HFFc6 (cell line): ENCODE measurements at regions not wholly inside any gene's neighbourhood (a gene's known extent, or its start where the extent isn't known, plus 50 kb on each side); places are given as distances from the start of the nearest gene placed in this dataset.
A peak's percentile ranks its signal among the peaks of the same experiment; 100 is the strongest.

Source experiments
- DNase-seq: peaks from one replicate; pipeline ENCODE4 v3.0.0-alpha.2; 2018
- H3K27ac Mint-ChIP-seq: 2 replicates; pipeline ENCODE4 v1.8.0; 2020; ENCODE audit warnings: mild to moderate bottlenecking, mixed read lengths
- H3K27me3 Mint-ChIP-seq: 2 replicates; pipeline ENCODE4 v1.8.0; 2021; ENCODE audit warnings: mild to moderate bottlenecking, moderate library complexity, mixed read lengths; ENCODE audit not compliant: insufficient read depth
- H3K36me3 Mint-ChIP-seq: 2 replicates; pipeline ENCODE4 v1.8.0; 2021; ENCODE audit warnings: low read depth, mixed read lengths
- H3K4me1 Mint-ChIP-seq: 2 replicates; pipeline ENCODE4 v1.8.0; 2020; ENCODE audit warnings: low read depth, mixed read lengths
- H3K4me3 Mint-ChIP-seq: 2 replicates; pipeline ENCODE4 v1.8.0; 2020; ENCODE audit warnings: mild to moderate bottlenecking, moderate library complexity, mixed read lengths
- H3K9me3 Mint-ChIP-seq: 2 replicates; pipeline ENCODE4 v1.8.0; 2020; ENCODE audit warnings: mild to moderate bottlenecking, mixed read lengths
- TF ChIP-seq, protein P1 (sequence below): fragments of 200-600 bp; sonication (generic); IDR thresholded peaks from 2 replicates; pipeline ENCODE4 v1.5.0; 2021; ENCODE audit warnings: antibody characterized with exemption, mild to moderate bottlenecking

DNA sequence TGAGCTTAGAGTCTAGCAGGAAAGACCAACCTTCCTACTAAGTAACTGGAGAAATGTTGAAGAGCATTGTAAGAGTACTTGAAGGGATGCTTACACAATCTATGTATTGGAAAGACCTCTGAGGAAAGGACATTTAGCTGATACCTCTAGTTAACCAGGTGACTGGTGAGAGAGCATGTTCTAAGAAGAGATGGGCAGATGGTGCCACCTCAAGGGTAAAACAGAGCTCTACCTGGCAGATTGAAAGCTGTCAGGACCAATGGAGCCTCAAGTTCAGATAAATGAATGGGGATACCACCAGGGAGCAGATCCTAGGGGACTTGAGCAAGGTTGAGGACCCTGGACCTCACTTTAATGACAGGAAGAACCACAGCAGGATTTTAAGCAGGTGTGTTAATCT is 196.4 kb downstream of the QDPR start:
- no peak overlapping the region for H3K27ac Mint-ChIP-seq
- no peak for DNase-seq
- no peaks in the 10 kb centered on the region for H3K27me3 Mint-ChIP-seq
- H3K4me1 Mint-ChIP-seq = peaks cover 52% of the 10 kb centered on the region
- H3K36me3 Mint-ChIP-seq = peaks cover 18% of the 10 kb centered on the region
- H3K9me3 Mint-ChIP-seq = peaks cover 20% of the 10 kb centered on the region
- TF ChIP-seq, protein P1, sequence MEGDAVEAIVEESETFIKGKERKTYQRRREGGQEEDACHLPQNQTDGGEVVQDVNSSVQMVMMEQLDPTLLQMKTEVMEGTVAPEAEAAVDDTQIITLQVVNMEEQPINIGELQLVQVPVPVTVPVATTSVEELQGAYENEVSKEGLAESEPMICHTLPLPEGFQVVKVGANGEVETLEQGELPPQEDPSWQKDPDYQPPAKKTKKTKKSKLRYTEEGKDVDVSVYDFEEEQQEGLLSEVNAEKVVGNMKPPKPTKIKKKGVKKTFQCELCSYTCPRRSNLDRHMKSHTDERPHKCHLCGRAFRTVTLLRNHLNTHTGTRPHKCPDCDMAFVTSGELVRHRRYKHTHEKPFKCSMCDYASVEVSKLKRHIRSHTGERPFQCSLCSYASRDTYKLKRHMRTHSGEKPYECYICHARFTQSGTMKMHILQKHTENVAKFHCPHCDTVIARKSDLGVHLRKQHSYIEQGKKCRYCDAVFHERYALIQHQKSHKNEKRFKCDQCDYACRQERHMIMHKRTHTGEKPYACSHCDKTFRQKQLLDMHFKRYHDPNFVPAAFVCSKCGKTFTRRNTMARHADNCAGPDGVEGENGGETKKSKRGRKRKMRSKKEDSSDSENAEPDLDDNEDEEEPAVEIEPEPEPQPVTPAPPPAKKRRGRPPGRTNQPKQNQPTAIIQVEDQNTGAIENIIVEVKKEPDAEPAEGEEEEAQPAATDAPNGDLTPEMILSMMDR = no peak
- no peak overlapping the region for H3K4me3 Mint-ChIP-seq

DNA sequence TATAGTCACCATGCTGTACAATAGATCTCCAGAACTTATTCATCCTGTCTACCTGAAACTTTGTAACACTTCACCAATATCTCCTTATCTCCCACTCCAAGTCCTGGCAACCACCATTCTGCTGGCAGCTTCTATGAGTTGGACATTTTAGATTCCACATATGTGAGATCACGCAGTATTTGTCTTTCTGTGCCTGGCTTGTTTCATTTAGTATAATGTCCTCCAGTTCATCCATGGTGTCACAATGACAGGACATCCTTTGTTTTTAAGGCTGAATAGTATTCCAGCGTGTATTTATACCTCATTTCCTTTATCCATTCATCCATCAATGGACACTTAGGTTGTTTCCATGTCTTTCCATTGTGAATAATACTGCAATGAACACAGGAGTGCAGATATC is 198.7 kb downstream of the QDPR start:
- H3K27ac Mint-ChIP-seq = no peak overlapping the region
- TF ChIP-seq, protein P1 = no peak
- H3K9me3 Mint-ChIP-seq = peaks cover 1% of the 10 kb centered on the region; the same call in 1 of the 2 replicates
- H3K27me3 Mint-ChIP-seq = no peaks in the 10 kb centered on the region
- H3K4me1 Mint-ChIP-seq = peaks cover 74% of the 10 kb centered on the region
- H3K36me3 Mint-ChIP-seq = 0 out of 2 replicates have a peak, but pooled peaks cover 9% of the 10 kb centered on the region
- DNase-seq = no peak
- no peak overlapping the region for H3K4me3 Mint-ChIP-seq

DNA sequence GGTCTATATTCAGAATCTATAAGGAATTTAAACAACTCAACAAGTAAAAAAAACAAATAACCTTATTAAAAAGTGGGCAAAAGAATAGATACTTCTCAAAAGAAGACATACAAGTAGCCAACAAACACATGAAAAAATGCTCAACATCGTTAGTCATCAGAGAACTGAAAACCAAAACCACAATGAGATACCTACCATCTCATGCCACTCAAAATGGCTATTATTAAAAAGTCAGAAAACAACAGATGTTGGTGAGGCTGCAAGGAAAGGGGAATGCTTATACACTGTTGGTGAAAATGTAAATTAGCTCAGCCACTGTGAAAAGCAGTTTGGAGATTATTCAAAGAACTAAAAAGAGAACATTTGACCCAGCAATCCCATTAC is 201.6 kb downstream of the QDPR start:
- peak; percentile 75 for DNase-seq
- H3K27ac Mint-ChIP-seq = peak overlapping the region; percentile 87
- no peaks in the 10 kb centered on the region for H3K27me3 Mint-ChIP-seq
- H3K36me3 Mint-ChIP-seq = peaks cover 18% of the 10 kb centered on the region
- peaks cover 68% of the 10 kb centered on the region for H3K4me1 Mint-ChIP-seq
- TF ChIP-seq, protein P1 = no peak
- peak overlapping the region; percentile 45 for H3K4me3 Mint-ChIP-seq
- H3K9me3 Mint-ChIP-seq = peaks cover 12% of the 10 kb centered on the region

DNA sequence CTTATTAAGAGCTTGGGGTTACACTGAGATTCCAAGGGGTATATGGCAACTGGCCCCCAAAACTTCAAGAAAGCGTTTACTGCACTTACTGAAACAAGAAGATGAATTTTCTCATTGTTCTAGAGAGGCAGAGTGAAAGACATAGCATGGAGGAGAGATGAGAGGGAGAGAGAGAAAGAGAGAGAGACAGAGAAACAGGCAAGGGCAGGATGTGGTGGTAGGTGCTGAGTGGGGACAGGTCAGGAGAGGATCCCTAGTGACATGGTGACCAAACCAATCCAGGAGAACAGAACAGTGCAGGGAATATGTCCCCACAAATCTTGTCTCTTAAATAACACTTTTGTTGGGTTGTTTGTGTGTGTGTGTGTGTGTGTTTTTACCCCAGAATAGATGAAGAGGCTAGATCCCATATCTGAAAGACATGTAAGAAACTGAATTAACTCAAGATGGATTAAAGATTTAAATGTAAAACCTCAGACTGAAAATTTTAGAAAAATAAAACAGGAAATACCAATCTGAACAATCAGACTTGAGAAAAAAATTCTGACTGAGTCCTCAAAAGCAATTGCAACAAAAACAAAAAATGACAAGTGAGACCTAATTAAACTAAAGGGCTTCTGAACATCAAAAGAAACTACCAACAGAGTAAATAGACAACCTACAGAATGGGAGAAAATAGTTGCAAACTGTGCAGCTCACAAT is 202.2 kb downstream of the QDPR start:
- no peaks in the 10 kb centered on the region for H3K27me3 Mint-ChIP-seq
- peaks cover 64% of the 10 kb centered on the region for H3K4me1 Mint-ChIP-seq
- TF ChIP-seq, protein P1 = no peak
- H3K4me3 Mint-ChIP-seq = peak overlapping the region; percentile 45
- DNase-seq = peak; percentile 40
- H3K27ac Mint-ChIP-seq = peak overlapping the region; percentile 87
- peaks cover 12% of the 10 kb centered on the region for H3K9me3 Mint-ChIP-seq
- H3K36me3 Mint-ChIP-seq = peaks cover 18% of the 10 kb centered on the region

DNA sequence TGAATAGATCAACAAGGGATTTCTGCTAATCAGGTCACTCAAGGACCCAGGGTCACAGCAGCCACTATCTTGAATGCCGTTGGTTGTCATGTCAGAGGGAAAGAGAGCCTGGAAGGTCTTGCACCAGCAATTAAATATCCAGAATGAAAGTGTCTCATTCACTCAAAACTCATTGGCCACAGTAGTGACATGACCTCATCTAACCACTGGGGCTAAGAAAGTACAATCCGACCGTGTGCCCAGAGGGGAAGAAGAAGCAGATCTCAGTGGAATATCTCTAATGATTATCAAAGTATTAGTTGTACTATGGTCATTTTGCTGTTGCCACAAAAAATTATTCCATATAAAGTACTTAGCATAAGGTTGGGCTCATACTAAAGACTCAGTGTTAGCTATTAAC is 210.0 kb downstream of the QDPR start:
- Mint-ChIP-seq H3K9me3 (peaks cover 9% of the 10 kb centered on the region), H3K4me3 (no peak overlapping the region), H3K36me3 (peaks cover 12% of the 10 kb centered on the region), H3K27ac (no peak overlapping the region), H3K27me3 (no peaks in the 10 kb centered on the region), H3K4me1 (peaks cover 47% of the 10 kb centered on the region)
- TF ChIP-seq, protein P1 = no peak
- no peak for DNase-seq
